Testis (tissue), 2 donors: ENCODE measurements at regions not wholly inside any gene's neighbourhood (a gene's known extent, or its start where the extent isn't known, plus 50 kb on each side); places are given as distances from the start of the nearest gene placed in this dataset.

Source experiments
- DNase-seq: peaks from one replicate; pipeline ENCODE4 v3.0.0-alpha.2; 2019
- H3K27ac ChIP-seq, 2 donors: fragments of 200-600 bp; sonication (generic); one replicate each; pipeline ENCODE4 v1.5.1; 2019
- H3K27me3 ChIP-seq: fragments of 200-600 bp; sonication (generic); one replicate; pipeline ENCODE4 v1.5.1; 2019
- H3K36me3 ChIP-seq: fragments of 200-600 bp; sonication (generic); one replicate; pipeline ENCODE4 v1.5.1; 2017; ENCODE audit warnings: low read depth; ENCODE audit errors: missing control alignments
- H3K4me1 ChIP-seq: fragments of 200-600 bp; sonication (generic); one replicate; pipeline ENCODE4 v1.5.1; 2019
- H3K4me3 ChIP-seq, 2 donors: fragments of 200-600 bp; sonication (generic); one replicate each; pipeline ENCODE4 v1.5.1; 2017 to 2019
- H3K9me3 ChIP-seq: fragments of 200-600 bp; sonication (generic); one replicate; pipeline ENCODE4 v1.5.1; 2017
- CTCF ChIP-seq, 3 experiments: fragments of 450-650 bp in 2 of 3; fragments of 200-600 bp in 1 of 3; sonication (generic) in 1 of 3; IDR thresholded peaks; one replicate each; pipeline ENCODE4 v1.5.1; 2016 to 2019; ENCODE audit warnings: antibody characterized with exemption in 3 of 3, mild to moderate bottlenecking in 2 of 3, moderate library complexity in 1 of 3
- POLR2A ChIP-seq: fragments of 450-650 bp; IDR thresholded peaks from one replicate; pipeline ENCODE4 v1.6.1; 2017; ENCODE audit warnings: antibody characterized with exemption, mild to moderate bottlenecking, moderate library complexity
- WGBS, 2 donors: methylation state at CpG; one replicate each; pipeline ENCODE4 v1.1.5; 2018; 5-methylcytosine and 5-hydroxymethylcytosine counted together
- intact Hi-C: fragments of 100-400 bp; cut with DNase I; formaldehyde crosslinking; loops from one replicate; pipeline ENCODE4 v1.15.1; 2023; ENCODE audit warnings: low total_unique reads

DNA sequence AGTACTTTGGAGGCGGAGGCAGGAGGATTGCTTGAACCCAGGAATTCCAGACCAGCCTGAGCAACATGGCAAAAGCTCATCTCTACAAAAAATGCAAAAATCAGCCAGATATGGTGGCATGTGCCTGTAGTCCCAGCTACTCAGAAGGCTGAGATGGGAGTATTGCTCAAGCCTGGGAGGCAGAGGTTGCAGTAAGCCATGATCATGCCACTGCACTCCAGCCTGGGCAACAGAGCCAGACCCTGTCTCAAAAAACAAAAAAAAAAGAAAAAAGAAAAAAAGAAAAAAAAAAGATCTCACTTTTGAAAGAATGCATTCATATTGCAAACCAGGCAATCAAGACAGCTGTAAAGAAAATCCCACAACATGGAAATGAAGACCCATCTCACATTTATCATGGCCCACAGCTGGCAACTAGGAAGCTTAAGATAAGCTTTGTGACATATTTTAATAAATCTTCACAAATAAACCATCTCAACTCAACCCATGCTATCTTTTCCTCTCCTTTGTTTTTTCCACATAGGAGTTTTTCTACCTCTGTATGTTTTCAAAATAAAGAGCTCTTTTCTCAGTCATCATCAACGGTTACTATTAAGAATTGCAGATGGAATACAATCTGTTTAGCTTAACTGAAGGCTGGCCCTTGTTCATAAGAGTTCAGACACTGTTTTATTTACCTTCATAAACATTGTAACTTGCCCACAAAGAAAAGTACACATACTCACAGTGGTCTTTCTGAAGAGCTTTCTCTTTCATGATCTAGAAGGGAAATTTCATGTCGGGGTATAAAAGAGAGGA is 137.0 kb downstream of the MREG start:
- Histone ChIP-seq H3K4me1 (no peaks in the 10 kb centered on the region), H3K36me3 (no peaks in the 10 kb centered on the region), H3K27ac (no peak overlapping the region), H3K27me3 (no peaks in the 10 kb centered on the region), H3K4me3 (no peak overlapping the region), H3K9me3 (no peaks in the 10 kb centered on the region)
- intact Hi-C loops = no loop called here
- DNase-seq = no peak
- TF ChIP-seq CTCF (IDR thresholded peaks at IDR 0.05) (no peak), POLR2A (no peak)
- 82 to 89% methylated on average over 3 of the region's 3 CpGs for WGBS, 2 donors

GRCh38 chr2:215874418-215874817 is 138.9 kb downstream of the MREG start:
- no peak for TF ChIP-seq POLR2A
- no peak for TF ChIP-seq CTCF (IDR thresholded peaks at IDR 0.05)
- no peaks in the 10 kb centered on the region for H3K36me3 ChIP-seq
- H3K27me3 ChIP-seq = no peaks in the 10 kb centered on the region
- H3K27ac ChIP-seq = no peak overlapping the region
- H3K4me1 ChIP-seq = no peaks in the 10 kb centered on the region
- intact Hi-C loops = no loop called here
- H3K9me3 ChIP-seq = no peaks in the 10 kb centered on the region
- no peak for DNase-seq
- H3K4me3 ChIP-seq = no peak overlapping the region
- 89 to 94% methylated on average over 2 of the region's 2 CpGs for WGBS, 2 donors

DNA sequence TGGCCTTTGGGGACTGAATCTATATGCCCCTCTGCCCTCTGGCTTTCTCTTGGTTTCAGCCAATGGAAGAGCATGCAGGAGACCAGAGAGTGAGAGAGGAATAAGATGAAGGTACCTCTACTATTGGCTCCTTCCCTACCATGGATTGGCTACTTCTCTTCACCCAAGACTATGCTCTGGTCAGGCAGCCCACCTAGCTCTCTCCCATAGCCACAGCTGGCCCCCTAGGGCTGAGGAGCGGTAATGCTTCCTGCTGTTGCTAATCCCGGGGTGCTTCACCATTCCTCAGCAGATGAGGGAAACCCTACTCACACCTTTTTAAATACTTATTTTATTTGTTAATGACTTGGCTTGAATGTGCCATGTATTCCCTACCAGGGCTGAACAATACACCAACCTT is 142.4 kb downstream of the MREG start:
- Histone ChIP-seq H3K36me3 (no peaks in the 10 kb centered on the region), H3K4me1 (no peaks in the 10 kb centered on the region), H3K27ac (no peak overlapping the region), H3K27me3 (no peaks in the 10 kb centered on the region), H3K9me3 (no peaks in the 10 kb centered on the region), H3K4me3 (no peak overlapping the region)
- TF ChIP-seq POLR2A = no peak
- no peak for TF ChIP-seq CTCF (IDR thresholded peaks at IDR 0.05)
- DNase-seq = no peak
- intact Hi-C loops = no loop called here
- 92 to 96% methylated on average over 2 of the region's 2 CpGs for WGBS, 2 donors

- intact Hi-C loops = no loop called here
- no peak for TF ChIP-seq POLR2A
- no peak for TF ChIP-seq CTCF (IDR thresholded peaks at IDR 0.05)
- Histone ChIP-seq H3K36me3 (no peaks in the 10 kb centered on the region), H3K4me3 (no peak overlapping the region), H3K27me3 (no peaks in the 10 kb centered on the region), H3K27ac (no peak overlapping the region), H3K4me1 (no peaks in the 10 kb centered on the region), H3K9me3 (no peaks in the 10 kb centered on the region)
- DNase-seq = no peak
- WGBS, 2 donors = 87 to 88% methylated on average over 3 of the region's 3 CpGs
Observed at GRCh38 chr2:215870088-215870490, 143.3 kb downstream of the MREG start.
